GM21528 (cell line): ENCODE measurements at regions not wholly inside any gene's neighbourhood (a gene's known extent, or its start where the extent isn't known, plus 50 kb on each side); places are given as distances from the start of the nearest gene placed in this dataset.
"Not testable (repeated sequence)": the region's sequence is repeated elsewhere in the genome, so short reads cannot be mapped to it uniquely, and the experiment has no call there.

Experiments used
- ATAC-seq: cut with Tn5 transposase; IDR thresholded peaks from one replicate; pipeline ENCODE4 v1.9.1; 2021; ENCODE audit warnings: mild to moderate bottlenecking, moderate library complexity; ENCODE audit not compliant: unreplicated experiment, low FRiP score

- no peak for ATAC-seq
These were observed 292.0 kb downstream of the RPAP3 start for GRCh38 chr12:47413806-47414205.

- ATAC-seq, result no peak
These were observed 293.1 kb downstream of the RPAP3 start for GRCh38 chr12:47412601-47413236.

- ATAC-seq, result no peak
These were observed 293.9 kb downstream of the RPAP3 start for GRCh38 chr12:47411966-47412365.

GRCh38 chr12:47410862-47411261 lies 295.0 kb downstream of the RPAP3 start:
- ATAC-seq, result no peak

DNA sequence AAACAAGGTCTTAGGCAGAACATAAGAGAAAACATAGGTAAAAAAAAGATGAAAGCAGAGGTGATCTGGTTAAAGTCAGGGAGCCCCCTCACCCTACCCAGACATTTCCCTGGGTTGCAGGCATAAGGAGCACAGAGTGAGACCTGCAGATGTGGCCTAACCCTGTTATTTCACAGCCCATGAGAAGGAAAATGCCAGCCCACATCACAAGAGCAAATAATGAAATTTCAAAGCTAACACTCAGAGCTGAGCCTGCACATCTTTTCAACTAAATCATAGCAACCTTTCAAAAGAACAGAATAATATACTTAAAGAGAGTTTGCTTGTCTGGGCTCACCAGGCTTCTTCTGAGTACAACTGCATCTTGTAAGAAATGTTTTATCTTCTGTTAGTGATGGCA lies 295.4 kb downstream of the RPAP3 start:
- no peak for ATAC-seq

DNA sequence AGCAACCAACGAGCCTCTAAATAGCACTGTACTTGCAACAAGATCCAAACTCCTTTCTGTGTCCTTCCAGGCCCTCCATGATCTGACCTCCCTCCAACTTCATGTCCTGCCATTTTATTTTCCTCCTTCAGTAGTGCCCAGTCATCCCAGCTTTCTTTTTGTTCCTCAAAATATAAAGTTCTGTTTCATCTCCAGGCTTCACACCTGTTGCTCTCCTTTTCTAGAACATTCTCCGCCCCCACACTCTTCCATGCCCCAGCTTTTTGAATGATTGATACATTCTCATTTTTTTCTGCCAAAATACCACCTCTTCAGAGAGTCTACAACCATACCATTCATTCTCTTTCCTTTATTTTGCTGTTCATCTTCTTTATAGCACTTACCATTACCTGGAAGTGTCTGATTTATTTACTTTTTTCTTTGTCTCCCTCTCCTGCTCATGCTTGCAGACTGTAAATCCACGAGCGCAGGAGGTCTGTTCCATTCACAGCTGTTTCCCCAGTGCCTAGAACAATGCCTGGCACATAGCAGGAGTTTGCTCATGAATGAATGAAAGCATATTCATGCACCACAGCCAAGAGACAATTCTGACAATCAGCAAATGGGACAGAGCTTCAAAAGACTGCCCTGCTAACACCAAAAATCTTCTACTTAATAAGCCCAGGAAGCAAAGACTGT lies 296.4 kb downstream of the RPAP3 start:
- no peak for ATAC-seq

- ATAC-seq, result peak; percentile 91
These were observed 297.5 kb downstream of the RPAP3 start for GRCh38 chr12:47408171-47408871.

DNA sequence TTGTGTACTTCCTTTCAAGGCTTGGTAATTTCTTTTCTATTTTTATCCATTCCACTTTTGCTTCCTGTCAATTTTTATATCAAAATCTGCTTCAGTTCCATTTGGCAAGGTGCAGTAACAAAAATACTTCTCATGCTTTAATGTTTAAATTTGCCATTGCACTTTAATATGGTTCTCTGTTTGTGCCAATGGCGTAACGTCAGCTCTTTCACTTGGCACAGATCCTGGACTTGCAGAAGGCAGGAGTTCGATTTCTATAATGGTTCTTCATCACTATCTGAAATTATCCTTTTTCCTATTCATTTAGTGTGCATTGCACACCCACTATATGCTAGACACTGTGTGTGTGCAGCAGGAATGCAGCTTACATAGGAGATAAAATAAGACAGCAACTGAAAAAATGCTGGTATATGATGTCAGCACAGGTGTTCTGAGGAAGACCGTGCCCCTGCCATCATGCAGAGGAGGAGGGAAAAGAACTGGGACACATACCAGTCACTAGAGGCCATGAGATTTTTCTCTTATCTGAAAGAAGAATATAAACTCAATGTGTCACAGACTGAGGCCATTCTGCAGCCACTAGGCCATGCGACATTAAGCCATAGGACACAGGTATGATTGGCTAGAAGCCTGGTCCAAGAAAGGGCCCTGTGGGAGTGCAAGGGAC lies 298.2 kb downstream of the RPAP3 start:
- ATAC-seq, result no peak

DNA sequence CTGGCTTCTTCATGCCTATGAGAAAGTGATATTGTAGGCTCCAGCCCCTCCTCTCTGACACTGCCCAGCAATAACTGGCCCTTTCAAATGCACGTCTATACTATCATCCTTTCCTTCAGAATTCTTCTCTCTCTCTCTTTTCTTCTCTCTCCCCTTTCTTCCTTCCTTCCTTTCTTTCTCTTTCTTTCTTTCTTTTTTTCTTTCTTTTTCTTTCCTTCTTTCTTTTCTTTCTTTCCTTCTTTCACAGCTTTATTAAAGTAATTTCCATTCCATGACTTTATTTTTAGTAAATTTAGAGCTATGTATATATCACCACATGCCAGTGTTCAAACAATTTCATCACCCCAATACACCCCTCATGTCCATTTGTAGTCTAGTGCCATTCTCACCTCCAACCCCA lies 302.1 kb downstream of the RPAP3 start:
- ATAC-seq, result no peak

DNA sequence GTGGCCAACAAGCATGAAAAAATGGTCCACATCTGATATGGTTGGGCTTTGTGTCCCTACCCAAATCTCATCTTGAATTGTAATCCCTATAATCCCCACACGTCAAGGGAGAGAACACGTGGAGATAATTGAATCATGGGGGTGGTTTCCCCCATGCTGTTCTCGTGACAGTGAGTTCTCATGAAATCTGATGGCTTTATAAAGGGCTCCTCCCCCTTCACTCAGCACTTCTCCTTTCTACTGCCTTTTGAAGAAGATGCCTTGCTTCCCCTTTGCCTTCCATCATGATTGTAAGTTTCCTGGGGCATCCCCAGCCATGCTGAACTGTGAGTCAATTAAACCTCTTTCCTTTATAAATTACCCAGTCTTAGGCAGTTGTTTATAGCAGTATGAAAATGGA lies 304.6 kb downstream of the RPAP3 start:
- ATAC-seq, result not testable (repeated sequence)

- ATAC-seq, result no peak
These were observed 305.6 kb downstream of the RPAP3 start for GRCh38 chr12:47400266-47400665.

DNA sequence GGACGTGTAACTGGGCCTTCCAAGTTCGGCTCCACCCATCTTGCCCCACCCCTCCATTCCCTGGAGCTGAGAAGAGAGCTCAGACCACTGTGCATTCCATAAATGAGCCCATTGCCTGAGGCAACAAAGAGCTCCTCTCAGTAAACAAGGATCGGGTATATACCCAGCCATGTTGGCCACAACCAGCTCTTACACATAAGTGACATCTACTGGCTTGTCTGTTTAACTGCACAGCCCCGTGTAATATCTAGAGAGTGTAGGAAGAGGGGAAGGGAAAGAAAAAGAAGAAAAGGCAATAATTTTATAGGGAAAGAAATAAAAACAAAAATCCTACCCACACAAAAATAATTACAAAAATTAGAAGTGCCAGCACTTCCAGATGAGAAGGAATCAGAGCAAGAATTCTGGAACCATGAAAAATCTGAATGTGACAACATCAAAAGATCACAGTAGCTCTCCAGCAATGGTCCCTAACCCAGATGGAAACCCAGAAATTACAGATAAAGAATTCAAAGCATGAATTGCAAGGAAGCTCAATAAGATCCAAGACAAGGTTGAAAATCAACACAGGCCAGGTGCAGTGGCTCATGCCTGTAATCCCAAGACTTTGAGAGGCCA lies 308.1 kb downstream of the RPAP3 start:
- peak; percentile 64 for ATAC-seq

DNA sequence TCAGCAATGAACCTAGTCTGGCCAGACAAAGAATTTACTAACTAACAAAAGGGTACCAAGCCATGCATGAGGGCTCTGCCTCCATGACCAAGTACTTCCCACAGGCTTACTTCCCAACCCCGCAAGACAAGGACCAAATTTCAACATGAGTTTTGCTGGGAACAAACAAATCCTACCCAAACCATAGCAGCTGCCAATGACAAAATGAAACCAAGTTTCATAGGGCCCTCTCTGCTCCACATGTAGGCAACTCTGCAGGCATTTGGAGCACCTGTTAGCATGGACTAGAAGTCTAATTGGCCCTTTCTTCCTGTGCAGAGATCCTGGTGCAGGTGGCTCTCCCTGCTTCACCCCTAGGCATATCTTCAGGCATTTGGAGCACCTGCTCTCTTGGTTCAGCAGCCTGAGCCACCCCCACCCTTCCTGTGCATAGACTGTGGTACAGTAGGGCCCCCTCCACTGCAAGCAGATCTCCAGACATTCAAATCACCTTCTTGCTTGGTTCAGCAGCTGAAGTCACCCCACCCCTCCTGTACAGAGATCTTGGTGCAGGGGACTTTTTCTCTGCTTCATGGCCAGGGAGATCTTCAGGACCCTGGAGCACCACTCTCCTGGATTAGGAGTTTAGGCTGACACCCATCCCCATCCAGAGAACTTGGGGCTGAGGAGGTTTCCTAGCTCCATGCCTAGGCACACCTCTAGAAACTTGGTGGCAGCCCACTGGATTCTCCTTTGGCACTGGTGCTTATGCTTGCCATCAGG lies 308.7 kb downstream of the RPAP3 start:
- no peak for ATAC-seq

DNA sequence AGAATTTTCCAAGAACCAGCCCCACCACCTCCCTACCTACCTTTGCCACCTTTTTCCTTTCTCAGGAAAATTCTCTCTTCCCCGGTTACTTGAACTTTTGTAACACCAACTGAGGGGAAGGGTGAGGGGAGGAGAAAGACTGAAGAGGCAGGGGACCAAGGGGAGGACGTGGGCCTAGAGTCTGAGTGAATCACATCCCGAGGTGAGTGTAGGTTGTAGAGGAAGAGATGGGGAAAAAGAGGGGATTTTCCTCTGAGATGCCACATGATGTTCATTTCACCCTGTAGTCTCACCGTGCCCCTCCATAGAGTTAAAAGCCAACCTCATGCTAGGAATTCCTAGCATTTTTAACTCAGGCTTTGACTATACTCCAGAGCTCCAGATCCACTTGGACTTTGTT lies 311.8 kb downstream of the RPAP3 start:
- ATAC-seq, result no peak

DNA sequence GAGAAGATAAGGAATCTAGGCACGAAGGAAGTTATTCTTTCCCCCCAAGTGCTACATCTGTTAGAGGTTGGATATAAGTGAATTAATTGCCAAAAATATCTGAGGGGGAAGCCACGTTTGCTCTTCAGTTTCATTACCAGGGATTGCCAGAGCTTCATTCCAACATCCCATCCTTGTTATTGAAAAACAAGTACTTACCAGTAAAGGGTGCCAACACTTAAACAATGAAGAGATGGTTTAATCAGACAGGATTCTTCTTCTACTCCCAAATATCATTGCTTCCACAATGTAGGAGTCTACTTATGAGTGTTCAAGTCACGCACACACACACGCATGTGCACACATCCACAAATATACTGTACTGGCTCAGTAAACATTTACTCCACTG lies 312.4 kb downstream of the RPAP3 start:
- ATAC-seq, result no peak

GRCh38 chr12:47391566-47391965 lies 311.8 kb upstream of the AMIGO2 start:
- no peak for ATAC-seq

DNA sequence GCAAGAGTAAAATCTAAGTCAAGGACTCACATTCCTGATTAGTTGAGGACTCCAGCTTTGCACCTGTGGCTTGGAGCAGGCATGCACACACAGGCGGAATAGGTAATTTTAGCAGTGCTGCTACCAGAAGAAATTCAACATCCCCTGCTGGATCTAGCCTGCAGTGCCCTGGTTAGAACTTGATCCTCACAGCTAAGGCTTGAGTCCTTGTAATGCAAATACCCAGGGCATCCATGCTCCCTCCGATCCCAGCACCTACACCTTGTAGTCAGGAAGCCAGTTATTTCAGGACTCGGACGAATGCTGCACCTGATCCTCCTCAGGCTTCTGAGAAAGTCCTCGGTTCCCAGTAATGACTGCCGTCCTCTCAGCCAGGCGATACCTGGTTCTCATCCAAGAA lies 309.0 kb upstream of the AMIGO2 start:
- ATAC-seq, result no peak

DNA sequence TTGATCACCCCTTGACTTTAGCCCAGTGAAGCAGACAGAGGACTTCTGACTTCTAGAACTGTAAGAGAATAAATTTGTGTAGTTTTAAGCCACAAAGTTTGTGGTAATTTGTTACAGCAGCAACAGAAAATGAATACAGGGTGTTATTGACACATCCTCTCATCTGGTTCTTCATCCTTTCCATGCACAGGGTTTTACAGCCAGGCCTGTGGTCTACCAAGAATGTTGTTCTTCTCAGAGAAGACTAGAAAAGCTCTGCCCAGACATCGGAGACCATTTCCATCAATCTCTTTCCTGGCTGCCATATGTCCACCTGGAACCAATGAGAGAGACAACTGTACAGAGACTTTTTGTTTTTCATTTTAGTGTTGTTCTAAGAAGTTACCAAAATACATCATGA lies 308.2 kb upstream of the AMIGO2 start:
- ATAC-seq, result no peak

DNA sequence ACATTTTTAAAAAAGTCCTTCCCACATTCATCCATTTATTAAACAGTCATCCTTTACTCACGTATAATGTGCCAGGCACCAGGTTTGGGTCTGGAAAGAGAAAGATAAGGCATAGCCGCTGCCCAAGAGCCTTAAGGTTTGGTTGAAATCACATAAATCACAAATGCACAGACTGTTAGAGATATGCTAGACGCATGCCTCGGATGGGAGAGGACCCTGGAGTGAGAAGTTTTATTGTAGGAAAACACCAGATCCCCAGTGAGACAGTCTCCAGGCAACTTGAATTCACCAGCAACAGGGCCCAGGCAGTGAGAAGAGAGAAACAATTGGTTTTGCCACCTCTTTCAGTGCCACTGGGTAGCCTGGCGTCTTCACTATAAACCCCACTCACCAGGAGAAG lies 305.9 kb upstream of the AMIGO2 start:
- no peak for ATAC-seq

DNA sequence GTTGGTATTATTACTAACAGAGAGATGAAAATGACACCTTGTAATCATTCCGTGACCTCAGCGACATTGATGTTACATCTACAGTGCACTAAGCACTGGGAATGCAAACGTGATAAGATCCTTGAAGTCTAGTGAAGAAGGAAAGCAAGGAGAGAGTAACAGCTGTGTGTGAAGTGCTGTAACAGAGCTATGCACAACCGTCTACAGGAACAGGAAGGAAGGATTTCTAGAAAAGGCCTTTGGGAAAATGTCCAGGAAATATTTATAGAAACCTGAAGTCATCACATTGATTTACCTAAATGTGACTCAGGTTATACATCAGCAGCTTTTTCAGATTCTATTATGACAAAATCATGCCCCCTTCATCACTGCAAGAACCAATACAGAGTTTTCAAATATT lies 304.2 kb upstream of the AMIGO2 start:
- ATAC-seq, result no peak
